Endothelial cell of umbilical vein (primary cell): ENCODE measurements at regions not wholly inside any gene's neighbourhood (a gene's known extent, or its start where the extent isn't known, plus 50 kb on each side); places are given as distances from the start of the nearest gene placed in this dataset.

ENCODE experiments used
- POLR2A ChIP-seq: IDR thresholded peaks from 2 replicates; pipeline ENCODE4 v1.6.1; 2012; ENCODE audit warnings: low read depth, mild to moderate bottlenecking, control low read depth, low read length
- POLR2AphosphoS5 ChIP-seq: IDR thresholded peaks from 2 replicates; pipeline ENCODE4 v1.6.1; 2012; ENCODE audit warnings: low read depth, mild to moderate bottlenecking, control low read depth, low read length, moderate library complexity; ENCODE audit not compliant: insufficient read depth
- TF ChIP-seq, protein P1 (sequence below), 2 donors: IDR thresholded peaks; 1 replicate in 1 of 2; 2 replicates in 1 of 2; pipeline ENCODE4 v1.5.1; 2011; ENCODE audit warnings: low read length in 2 of 2, mild to moderate bottlenecking in 2 of 2, moderate library complexity in 2 of 2, control low read depth in 1 of 2, inconsistent platforms in 1 of 2, low read depth in 1 of 2; ENCODE audit not compliant: insufficient read depth in 1 of 2; ENCODE audit errors: extremely low read depth in 1 of 2
- TF ChIP-seq, protein P2 (sequence below): IDR thresholded peaks from 2 replicates; pipeline ENCODE4 v1.6.1; 2011; ENCODE audit not compliant: insufficient read depth, insufficient read length

DNA sequence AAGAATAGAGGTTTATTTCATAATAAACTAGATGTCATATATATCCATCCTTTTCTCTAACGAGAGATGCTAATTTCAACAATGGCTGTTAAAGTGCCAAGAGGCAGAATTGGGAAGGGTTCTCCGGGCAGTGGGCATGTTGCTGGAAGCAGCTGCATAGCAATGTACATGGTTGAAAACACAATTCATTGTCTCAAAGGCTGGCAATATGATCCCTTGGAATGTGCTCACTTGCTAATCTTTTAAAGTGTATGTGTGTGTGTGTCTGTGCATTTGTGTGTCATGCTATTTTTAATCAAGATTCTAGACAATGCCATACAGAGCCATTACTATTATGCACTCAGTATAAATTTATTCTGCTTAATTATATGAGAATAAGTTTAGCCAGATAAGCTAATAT, 1020.3 kb downstream of the NAALADL2 start:
- TF ChIP-seq, protein P1, sequence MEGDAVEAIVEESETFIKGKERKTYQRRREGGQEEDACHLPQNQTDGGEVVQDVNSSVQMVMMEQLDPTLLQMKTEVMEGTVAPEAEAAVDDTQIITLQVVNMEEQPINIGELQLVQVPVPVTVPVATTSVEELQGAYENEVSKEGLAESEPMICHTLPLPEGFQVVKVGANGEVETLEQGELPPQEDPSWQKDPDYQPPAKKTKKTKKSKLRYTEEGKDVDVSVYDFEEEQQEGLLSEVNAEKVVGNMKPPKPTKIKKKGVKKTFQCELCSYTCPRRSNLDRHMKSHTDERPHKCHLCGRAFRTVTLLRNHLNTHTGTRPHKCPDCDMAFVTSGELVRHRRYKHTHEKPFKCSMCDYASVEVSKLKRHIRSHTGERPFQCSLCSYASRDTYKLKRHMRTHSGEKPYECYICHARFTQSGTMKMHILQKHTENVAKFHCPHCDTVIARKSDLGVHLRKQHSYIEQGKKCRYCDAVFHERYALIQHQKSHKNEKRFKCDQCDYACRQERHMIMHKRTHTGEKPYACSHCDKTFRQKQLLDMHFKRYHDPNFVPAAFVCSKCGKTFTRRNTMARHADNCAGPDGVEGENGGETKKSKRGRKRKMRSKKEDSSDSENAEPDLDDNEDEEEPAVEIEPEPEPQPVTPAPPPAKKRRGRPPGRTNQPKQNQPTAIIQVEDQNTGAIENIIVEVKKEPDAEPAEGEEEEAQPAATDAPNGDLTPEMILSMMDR (IDR thresholded peaks at IDR 0.05; ENCODE audit: extremely low read depth in 1 of 2, insufficient read depth in 1 of 2, low read depth in 1 of 2, low read length in 2 of 2): no peak
- TF ChIP-seq POLR2A: no peak
- no peak for TF ChIP-seq POLR2AphosphoS5
- TF ChIP-seq, protein P2, sequence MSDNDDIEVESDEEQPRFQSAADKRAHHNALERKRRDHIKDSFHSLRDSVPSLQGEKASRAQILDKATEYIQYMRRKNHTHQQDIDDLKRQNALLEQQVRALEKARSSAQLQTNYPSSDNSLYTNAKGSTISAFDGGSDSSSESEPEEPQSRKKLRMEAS: no peak
